ENCODE measurements at regions not wholly inside any gene's neighbourhood (a gene's known extent, or its start where the extent isn't known, plus 50 kb on each side); places are given as distances from the start of the nearest gene placed in this dataset.
"Not testable (repeated sequence)": the region's sequence is repeated elsewhere in the genome, so short reads cannot be mapped to it uniquely, and the experiment has no call there.

- no peak for DNase-seq (ENCODE audit: low read depth)
- no peak for TF ChIP-seq CTCF (conservative IDR thresholded peaks at IDR 0.05; ENCODE audit: low read depth, low read length)
- H3K4me3 ChIP-seq (ENCODE audit: low read length), result no peak overlapping the region
Observed at GRCh38 chr1:185396126-185396525, 79.1 kb upstream of the IVNS1ABP start.

- no peak for TF ChIP-seq CTCF (conservative IDR thresholded peaks at IDR 0.05; ENCODE audit: low read depth, low read length)
- no peak for DNase-seq (ENCODE audit: low read depth)
- no peak overlapping the region for H3K4me3 ChIP-seq (ENCODE audit: low read length)
Observed at GRCh38 chr1:185393815-185394214, 76.8 kb upstream of the IVNS1ABP start.

- no peak for TF ChIP-seq CTCF (conservative IDR thresholded peaks at IDR 0.05; ENCODE audit: low read depth, low read length)
Observed at GRCh38 chr1:185393205-185393604, 76.2 kb upstream of the IVNS1ABP start.

GRCh38 chr1:185388815-185389214, 71.8 kb upstream of the IVNS1ABP start:
- TF ChIP-seq CTCF (conservative IDR thresholded peaks at IDR 0.05; ENCODE audit: low read depth, low read length), result no peak
- H3K4me3 ChIP-seq (ENCODE audit: low read length), result no peak overlapping the region
- DNase-seq (ENCODE audit: low read depth), result no peak

More at GRCh38 chr1:185393205-185393604, 76.2 kb upstream of the IVNS1ABP start:
- DNase-seq (ENCODE audit: low read depth), result no peak
- H3K4me3 ChIP-seq (ENCODE audit: low read length), result no peak overlapping the region

GRCh38 chr1:185388346-185388745, 71.3 kb upstream of the IVNS1ABP start:
- no peak overlapping the region for H3K4me3 ChIP-seq (ENCODE audit: low read length)
- no peak for DNase-seq (ENCODE audit: low read depth)
- no peak for TF ChIP-seq CTCF (conservative IDR thresholded peaks at IDR 0.05; ENCODE audit: low read depth, low read length)

- TF ChIP-seq CTCF (conservative IDR thresholded peaks at IDR 0.05; ENCODE audit: low read depth, low read length), result no peak
- DNase-seq (ENCODE audit: low read depth), result no peak
- no peak overlapping the region for H3K4me3 ChIP-seq (ENCODE audit: low read length)
Observed at GRCh38 chr1:185385991-185386390, 68.9 kb upstream of the IVNS1ABP start.

GRCh38 chr1:185383805-185384204, 66.8 kb upstream of the IVNS1ABP start:
- not testable (repeated sequence) for H3K4me3 ChIP-seq (ENCODE audit: low read length); DNase-seq (ENCODE audit: low read depth)

- H3K4me3 ChIP-seq (ENCODE audit: low read length), result no peak overlapping the region
- no peak for DNase-seq (ENCODE audit: low read depth)
- no peak for TF ChIP-seq CTCF (conservative IDR thresholded peaks at IDR 0.05; ENCODE audit: low read depth, low read length)
Observed at GRCh38 chr1:185377831-185378230, 60.8 kb upstream of the IVNS1ABP start.
